ENCODE measurements at regions not wholly inside any gene's neighbourhood (a gene's known extent, or its start where the extent isn't known, plus 50 kb on each side); places are given as distances from the start of the nearest gene placed in this dataset.

GRCh38 chr22:49668402-49668801, 159.3 kb downstream of the BRD1 start:
- Histone ChIP-seq H3K4me3 (no peak overlapping the region), H3K9me3 (no peaks in the 10 kb centered on the region), H3K36me3 (no peaks in the 10 kb centered on the region), H3K4me1 (peaks cover 0 to 17% (median 10%) of the 10 kb centered on the region in 4 donors), H3K27me3 (peaks cover 16 to 85% (median 64%) of the 10 kb centered on the region in 3 donors), H3K27ac (no peak overlapping the region)
- intact Hi-C loops (cut with DNase I) = no loop called here
- 80 to 89% methylated on average over 19 of the region's 19 CpGs for WGBS, 2 donors
- DNase-seq = peak; percentile 57
- TF ChIP-seq, protein P1, sequence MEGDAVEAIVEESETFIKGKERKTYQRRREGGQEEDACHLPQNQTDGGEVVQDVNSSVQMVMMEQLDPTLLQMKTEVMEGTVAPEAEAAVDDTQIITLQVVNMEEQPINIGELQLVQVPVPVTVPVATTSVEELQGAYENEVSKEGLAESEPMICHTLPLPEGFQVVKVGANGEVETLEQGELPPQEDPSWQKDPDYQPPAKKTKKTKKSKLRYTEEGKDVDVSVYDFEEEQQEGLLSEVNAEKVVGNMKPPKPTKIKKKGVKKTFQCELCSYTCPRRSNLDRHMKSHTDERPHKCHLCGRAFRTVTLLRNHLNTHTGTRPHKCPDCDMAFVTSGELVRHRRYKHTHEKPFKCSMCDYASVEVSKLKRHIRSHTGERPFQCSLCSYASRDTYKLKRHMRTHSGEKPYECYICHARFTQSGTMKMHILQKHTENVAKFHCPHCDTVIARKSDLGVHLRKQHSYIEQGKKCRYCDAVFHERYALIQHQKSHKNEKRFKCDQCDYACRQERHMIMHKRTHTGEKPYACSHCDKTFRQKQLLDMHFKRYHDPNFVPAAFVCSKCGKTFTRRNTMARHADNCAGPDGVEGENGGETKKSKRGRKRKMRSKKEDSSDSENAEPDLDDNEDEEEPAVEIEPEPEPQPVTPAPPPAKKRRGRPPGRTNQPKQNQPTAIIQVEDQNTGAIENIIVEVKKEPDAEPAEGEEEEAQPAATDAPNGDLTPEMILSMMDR (IDR thresholded peaks at IDR 0.05) = no peak
- TF ChIP-seq POLR2AphosphoS5 (IDR thresholded peaks at IDR 0.05) (no peak), EP300 (IDR thresholded peaks at IDR 0.05) (no peak)

DNA sequence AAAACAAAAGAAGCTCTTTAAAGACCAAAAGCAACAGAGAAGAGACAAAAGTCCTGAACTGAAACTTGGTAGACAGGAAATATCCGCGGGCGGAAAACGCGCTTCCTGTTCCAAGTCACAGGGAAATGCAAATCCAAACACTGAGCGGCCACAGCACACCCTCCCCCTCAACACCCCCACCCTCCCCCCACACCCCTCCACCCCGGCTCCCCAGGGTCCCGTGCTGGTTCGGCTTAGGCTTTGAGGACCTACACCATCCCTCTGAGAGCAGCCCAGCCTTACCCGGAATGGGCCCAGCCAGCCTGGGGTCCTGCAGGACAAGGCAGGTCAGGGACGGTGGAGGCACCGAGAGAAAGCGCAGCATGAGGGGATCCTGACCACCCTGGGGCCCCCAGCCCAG, 160.4 kb downstream of the BRD1 start:
- DNase-seq = peak; percentile 67
- Histone ChIP-seq H3K27me3 (peaks cover 16 to 89% (median 66%) of the 10 kb centered on the region in 3 donors), H3K4me3 (no peak overlapping the region)

GRCh38 chr22:49666146-49666809, 161.4 kb downstream of the BRD1 start:
- TF ChIP-seq POLR2A (IDR thresholded peaks at IDR 0.05) (no peak), EP300 (IDR thresholded peaks at IDR 0.05) (no peak), POLR2AphosphoS5 (IDR thresholded peaks at IDR 0.05) (no peak)
- TF ChIP-seq, protein P1 (IDR thresholded peaks at IDR 0.05) = no peak
- H3K27ac ChIP-seq = peak overlapping the region in 1 of 4 donors; percentile 34
- DNase-seq = peak; percentile 28
- peaks cover 0 to 13% (median 10%) of the 10 kb centered on the region in 4 donors for H3K4me1 ChIP-seq
- peaks cover 16 to 89% (median 57%) of the 10 kb centered on the region in 3 donors for H3K27me3 ChIP-seq
- no peaks in the 10 kb centered on the region for H3K36me3 ChIP-seq
- no peak overlapping the region for H3K4me3 ChIP-seq
- no peaks in the 10 kb centered on the region for H3K9me3 ChIP-seq
- intact Hi-C loops (cut with DNase I) = no loop called here
- WGBS, 2 donors = 72 to 89% methylated on average over 11 of the region's 11 CpGs

More for the DNA sequence above, 160.4 kb downstream of the BRD1 start:
- Histone ChIP-seq H3K27ac (no peak overlapping the region), H3K4me1 (peaks cover 0 to 17% (median 10%) of the 10 kb centered on the region in 4 donors), H3K9me3 (no peaks in the 10 kb centered on the region), H3K36me3 (no peaks in the 10 kb centered on the region)
- TF ChIP-seq POLR2AphosphoS5 (IDR thresholded peaks at IDR 0.05) (no peak), EP300 (IDR thresholded peaks at IDR 0.05) (no peak), POLR2A (IDR thresholded peaks at IDR 0.05) (no peak)
- TF ChIP-seq, protein P1 (IDR thresholded peaks at IDR 0.05) = no peak
- WGBS, 2 donors = 27 to 50% methylated on average over 13 of the region's 13 CpGs
- intact Hi-C loops (cut with DNase I) = no loop called here

DNA sequence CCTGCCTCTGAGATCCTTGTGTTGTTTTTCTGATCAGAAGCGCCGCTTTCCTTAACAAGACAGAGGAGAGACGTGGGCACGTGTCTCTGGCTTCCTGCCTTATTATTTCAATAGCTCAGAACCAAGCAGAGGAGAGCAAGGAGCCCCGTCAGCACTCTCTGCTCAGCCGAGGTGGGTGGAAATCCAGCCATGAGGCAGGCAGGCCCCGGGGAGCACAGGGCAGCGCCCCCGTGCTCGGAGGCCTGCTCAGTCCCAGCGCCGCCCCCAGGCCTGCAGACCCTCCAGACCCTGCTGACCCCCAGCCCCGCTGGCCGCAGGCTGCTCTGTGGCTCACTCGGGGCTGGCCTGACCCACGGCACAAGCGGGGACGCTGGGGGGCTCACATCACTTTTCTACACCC, 162.8 kb downstream of the BRD1 start:
- Histone ChIP-seq H3K27ac (no peak overlapping the region), H3K9me3 (no peaks in the 10 kb centered on the region), H3K36me3 (no peaks in the 10 kb centered on the region), H3K4me3 (no peak overlapping the region), H3K27me3 (peaks cover 4 to 89% (median 45%) of the 10 kb centered on the region in 3 donors), H3K4me1 (no peaks in the 10 kb centered on the region)
- peak; percentile 41 for DNase-seq
- intact Hi-C loops (cut with DNase I) = no loop called here
- WGBS, 2 donors = 76 to 81% methylated on average over 18 of the region's 18 CpGs
- TF ChIP-seq EP300 (IDR thresholded peaks at IDR 0.05) = no peak
- TF ChIP-seq POLR2A (IDR thresholded peaks at IDR 0.05) = no peak
- TF ChIP-seq, protein P1 (IDR thresholded peaks at IDR 0.05) = no peak
- no peak for TF ChIP-seq POLR2AphosphoS5 (IDR thresholded peaks at IDR 0.05)
